ENCODE measurements at regions not wholly inside any gene's neighbourhood (a gene's known extent, or its start where the extent isn't known, plus 50 kb on each side); places are given as distances from the start of the nearest gene placed in this dataset.

- TF ChIP-seq, protein P1, sequence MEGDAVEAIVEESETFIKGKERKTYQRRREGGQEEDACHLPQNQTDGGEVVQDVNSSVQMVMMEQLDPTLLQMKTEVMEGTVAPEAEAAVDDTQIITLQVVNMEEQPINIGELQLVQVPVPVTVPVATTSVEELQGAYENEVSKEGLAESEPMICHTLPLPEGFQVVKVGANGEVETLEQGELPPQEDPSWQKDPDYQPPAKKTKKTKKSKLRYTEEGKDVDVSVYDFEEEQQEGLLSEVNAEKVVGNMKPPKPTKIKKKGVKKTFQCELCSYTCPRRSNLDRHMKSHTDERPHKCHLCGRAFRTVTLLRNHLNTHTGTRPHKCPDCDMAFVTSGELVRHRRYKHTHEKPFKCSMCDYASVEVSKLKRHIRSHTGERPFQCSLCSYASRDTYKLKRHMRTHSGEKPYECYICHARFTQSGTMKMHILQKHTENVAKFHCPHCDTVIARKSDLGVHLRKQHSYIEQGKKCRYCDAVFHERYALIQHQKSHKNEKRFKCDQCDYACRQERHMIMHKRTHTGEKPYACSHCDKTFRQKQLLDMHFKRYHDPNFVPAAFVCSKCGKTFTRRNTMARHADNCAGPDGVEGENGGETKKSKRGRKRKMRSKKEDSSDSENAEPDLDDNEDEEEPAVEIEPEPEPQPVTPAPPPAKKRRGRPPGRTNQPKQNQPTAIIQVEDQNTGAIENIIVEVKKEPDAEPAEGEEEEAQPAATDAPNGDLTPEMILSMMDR (IDR thresholded peaks at IDR 0.05) = no peak
- no peak for TF ChIP-seq POLR2A (IDR thresholded peaks at IDR 0.05)
These were observed 352.0 kb downstream of the BTG1 start for GRCh38 chr12:91793676-91794075.

Measured in uterus (tissue), 2 donors.